Tibial artery (tissue), 4 donors: ENCODE measurements at regions not wholly inside any gene's neighbourhood (a gene's known extent, or its start where the extent isn't known, plus 50 kb on each side); places are given as distances from the start of the nearest gene placed in this dataset.
A peak's percentile ranks its signal among the peaks of the same experiment; 100 is the strongest.

ENCODE experiments used
- DNase-seq, 2 donors: peaks; one replicate each; pipeline ENCODE4 v3.0.0-alpha.2; 2019
- H3K27ac ChIP-seq, 2 donors: fragments of 200-600 bp; sonication (generic) in 1 of 2; 1 replicate in 1 of 2; 2 replicates in 1 of 2; pipeline ENCODE4 v1.5.1; 2018 to 2019; ENCODE audit warnings: mild to moderate bottlenecking in 1 of 2
- H3K27me3 ChIP-seq, 2 donors: fragments of 200-600 bp; sonication (generic) in 1 of 2; one replicate each; pipeline versions ENCODE4 v1.5.1 to v1.6.0; 2016 to 2019
- H3K36me3 ChIP-seq, 3 donors: fragments of 200-600 bp; sonication (generic) in 2 of 3; one replicate each; pipeline ENCODE4 v1.5.1; 2016 to 2019; ENCODE audit warnings: mild to moderate bottlenecking in 2 of 3
- H3K4me1 ChIP-seq, 4 donors: fragments of 200-600 bp; sonication (generic) in 2 of 4; 1 replicate in 3 of 4; 2 replicates in 1 of 4; pipeline ENCODE4 v1.5.1; 2016 to 2019
- H3K4me3 ChIP-seq, 2 donors: fragments of 200-600 bp; sonication (generic) in 1 of 2; 1 replicate in 1 of 2; 2 replicates in 1 of 2; pipeline ENCODE4 v1.5.1; 2018 to 2019; ENCODE audit warnings: mild to moderate bottlenecking in 2 of 2
- H3K9me3 ChIP-seq, 3 donors: fragments of 200-600 bp; sonication (generic) in 1 of 3; one replicate each; pipeline ENCODE4 v1.5.1; 2016 to 2019
- CTCF ChIP-seq, 2 experiments: fragments of 200-600 bp in 1 of 2; fragments of 450-650 bp in 1 of 2; IDR thresholded peaks; one replicate each; pipeline ENCODE4 v1.5.1; 2017 to 2019; ENCODE audit warnings: antibody characterized with exemption in 2 of 2, mild to moderate bottlenecking in 1 of 2, moderate library complexity in 1 of 2
- intact Hi-C: fragments of 100-400 bp; cut with DNase I; formaldehyde crosslinking; loops from one replicate; pipeline ENCODE4 v1.15.0; 2023; ENCODE audit warnings: low total_unique reads

- H3K27ac ChIP-seq, result no peak overlapping the region
- H3K27me3 ChIP-seq, result peaks cover 0 to 57% of the 10 kb centered on the region in 2 donors
Observed at GRCh38 chr5:154612666-154613065, 134.6 kb upstream of the HAND1 start.

GRCh38 chr5:154611341-154611767, 133.3 kb upstream of the HAND1 start:
- Histone ChIP-seq H3K27me3 (peaks cover 0 to 62% of the 10 kb centered on the region in 2 donors), H3K27ac (no peak overlapping the region), H3K36me3 (no peaks in the 10 kb centered on the region), H3K4me3 (peak overlapping the region in 1 of 2 donors; percentile 23), H3K4me1 (peaks cover 4 to 18% (median 13%) of the 10 kb centered on the region in 4 donors), H3K9me3 (no peaks in the 10 kb centered on the region)
- intact Hi-C loops, result loop anchor here (2.0 kb wide), 1 partner anchor 145 kb away; no protein-coding TSS in a partner anchor
- no peak for TF ChIP-seq CTCF (IDR thresholded peaks at IDR 0.05)
- no peak for DNase-seq

More at GRCh38 chr5:154612666-154613065, 134.6 kb upstream of the HAND1 start:
- H3K4me1 ChIP-seq, result peaks cover 4 to 18% (median 13%) of the 10 kb centered on the region in 4 donors
- no peaks in the 10 kb centered on the region for H3K9me3 ChIP-seq
- intact Hi-C loops, result no loop called here
- no peak for DNase-seq
- TF ChIP-seq CTCF (IDR thresholded peaks at IDR 0.05), result no peak
- no peak overlapping the region for H3K4me3 ChIP-seq
- no peaks in the 10 kb centered on the region for H3K36me3 ChIP-seq

- Histone ChIP-seq H3K27me3 (peaks cover 0 to 60% of the 10 kb centered on the region in 2 donors), H3K27ac (no peak overlapping the region), H3K4me3 (peak overlapping the region in 1 of 2 donors; percentile 40), H3K9me3 (no peaks in the 10 kb centered on the region), H3K36me3 (no peaks in the 10 kb centered on the region), H3K4me1 (peaks cover 4 to 18% (median 13%) of the 10 kb centered on the region in 4 donors)
- intact Hi-C loops, result loop anchor here (2.0 kb wide), 1 partner anchor 144 kb away; no protein-coding TSS in a partner anchor
- TF ChIP-seq CTCF (IDR thresholded peaks at IDR 0.05), result peak; percentile 74 to 76
- peak; percentile 60 to 69 for DNase-seq
Observed at GRCh38 chr5:154610321-154611154, 132.5 kb upstream of the HAND1 start.

- Histone ChIP-seq H3K27me3 (peaks cover 0 to 57% of the 10 kb centered on the region in 2 donors), H3K9me3 (no peaks in the 10 kb centered on the region), H3K4me3 (no peak overlapping the region), H3K27ac (no peak overlapping the region), H3K4me1 (peaks cover 4 to 20% (median 15%) of the 10 kb centered on the region in 4 donors), H3K36me3 (no peaks in the 10 kb centered on the region)
- DNase-seq, result peak in 1 of 2 donors; percentile 43
- no peak for TF ChIP-seq CTCF (IDR thresholded peaks at IDR 0.05)
- intact Hi-C loops, result no loop called here
Observed at GRCh38 chr5:154609251-154609650, 131.2 kb upstream of the HAND1 start.

GRCh38 chr5:154608531-154609011, 130.5 kb upstream of the HAND1 start:
- no peak for TF ChIP-seq CTCF (IDR thresholded peaks at IDR 0.05)
- peak in 1 of 2 donors; percentile 31 for DNase-seq
- Histone ChIP-seq H3K27me3 (peaks cover 0 to 61% of the 10 kb centered on the region in 2 donors), H3K9me3 (no peaks in the 10 kb centered on the region), H3K36me3 (no peaks in the 10 kb centered on the region), H3K4me1 (peaks cover 4 to 24% (median 21%) of the 10 kb centered on the region in 4 donors), H3K4me3 (no peak overlapping the region), H3K27ac (no peak overlapping the region)
- intact Hi-C loops, result no loop called here
